ENCODE measurements at regions not wholly inside any gene's neighbourhood (a gene's known extent, or its start where the extent isn't known, plus 50 kb on each side); places are given as distances from the start of the nearest gene placed in this dataset.

DNA sequence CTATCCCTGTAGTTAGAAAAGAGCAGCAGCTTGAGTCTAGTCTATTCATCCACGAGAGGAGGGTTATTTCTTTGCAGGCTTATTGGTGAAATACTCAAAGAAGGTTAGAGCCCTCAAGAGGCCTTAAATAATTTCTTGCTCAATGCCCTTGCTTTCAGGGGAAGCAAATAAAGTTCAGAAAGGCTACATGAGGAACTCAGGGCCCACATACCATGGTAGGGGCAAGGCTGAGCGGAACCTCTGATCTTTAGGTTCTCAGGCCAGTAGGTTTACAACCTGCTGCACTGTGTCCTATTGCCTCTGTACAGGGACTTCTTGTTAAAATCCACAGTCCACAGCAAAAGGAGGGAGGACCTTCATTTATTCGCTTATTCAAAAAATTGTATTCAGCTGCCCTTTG lies 101.7 kb downstream of the ADAMTS15 start:
- TF ChIP-seq POLR2AphosphoS5 (IDR thresholded peaks at IDR 0.05): no peak
- no peak for TF ChIP-seq EP300 (IDR thresholded peaks at IDR 0.05; ENCODE audit: low read depth)
- TF ChIP-seq, protein P1, sequence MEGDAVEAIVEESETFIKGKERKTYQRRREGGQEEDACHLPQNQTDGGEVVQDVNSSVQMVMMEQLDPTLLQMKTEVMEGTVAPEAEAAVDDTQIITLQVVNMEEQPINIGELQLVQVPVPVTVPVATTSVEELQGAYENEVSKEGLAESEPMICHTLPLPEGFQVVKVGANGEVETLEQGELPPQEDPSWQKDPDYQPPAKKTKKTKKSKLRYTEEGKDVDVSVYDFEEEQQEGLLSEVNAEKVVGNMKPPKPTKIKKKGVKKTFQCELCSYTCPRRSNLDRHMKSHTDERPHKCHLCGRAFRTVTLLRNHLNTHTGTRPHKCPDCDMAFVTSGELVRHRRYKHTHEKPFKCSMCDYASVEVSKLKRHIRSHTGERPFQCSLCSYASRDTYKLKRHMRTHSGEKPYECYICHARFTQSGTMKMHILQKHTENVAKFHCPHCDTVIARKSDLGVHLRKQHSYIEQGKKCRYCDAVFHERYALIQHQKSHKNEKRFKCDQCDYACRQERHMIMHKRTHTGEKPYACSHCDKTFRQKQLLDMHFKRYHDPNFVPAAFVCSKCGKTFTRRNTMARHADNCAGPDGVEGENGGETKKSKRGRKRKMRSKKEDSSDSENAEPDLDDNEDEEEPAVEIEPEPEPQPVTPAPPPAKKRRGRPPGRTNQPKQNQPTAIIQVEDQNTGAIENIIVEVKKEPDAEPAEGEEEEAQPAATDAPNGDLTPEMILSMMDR (IDR thresholded peaks at IDR 0.05): no peak
- TF ChIP-seq POLR2A (IDR thresholded peaks at IDR 0.05): no peak

Measured in transverse colon (tissue), 4 donors.